ENCODE measurements at regions not wholly inside any gene's neighbourhood (a gene's known extent, or its start where the extent isn't known, plus 50 kb on each side); places are given as distances from the start of the nearest gene placed in this dataset.

GRCh38 chr20:12597551-12597950 is 411.2 kb upstream of the SPTLC3 start:
- Histone ChIP-seq H3K27me3 (no peaks in the 10 kb centered on the region), H3K9me3 (no peaks in the 10 kb centered on the region), H3K4me1 (peaks cover 0 to 10% (median 0%) of the 10 kb centered on the region in 4 donors), H3K36me3 (no peaks in the 10 kb centered on the region), H3K27ac (no peak overlapping the region), H3K4me3 (no peak overlapping the region)
- WGBS, 2 donors: 19 to 26% methylated on average over 3 of the region's 3 CpGs
- no peak for TF ChIP-seq EP300 (IDR thresholded peaks at IDR 0.05)
- TF ChIP-seq POLR2A (IDR thresholded peaks at IDR 0.05): no peak
- no peak for TF ChIP-seq CTCF (IDR thresholded peaks at IDR 0.05)
- no peak for DNase-seq (ENCODE audit: low spot score in 2 of 2)

DNA sequence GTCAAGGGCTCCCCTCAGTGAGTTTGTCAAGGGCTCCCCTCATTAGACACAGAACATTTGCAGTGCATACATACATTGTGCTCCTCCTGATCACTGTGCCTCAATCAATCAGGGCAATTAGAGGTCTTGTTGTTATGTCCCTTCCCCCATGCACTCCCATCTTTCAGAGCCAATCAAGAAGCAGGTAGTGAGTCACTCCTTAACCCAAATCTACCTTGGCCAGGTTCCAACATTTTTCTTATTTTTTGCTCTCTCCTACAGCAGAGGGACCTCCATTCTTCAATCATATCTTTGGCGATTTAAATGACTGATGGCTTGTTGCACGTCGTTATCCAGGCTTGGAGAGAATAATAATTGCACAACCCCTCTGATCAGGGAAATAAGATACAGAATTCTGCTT is 409.9 kb upstream of the SPTLC3 start:
- H3K27ac ChIP-seq: no peak overlapping the region
- TF ChIP-seq POLR2A (IDR thresholded peaks at IDR 0.05) (no peak), CTCF (IDR thresholded peaks at IDR 0.05) (no peak), EP300 (IDR thresholded peaks at IDR 0.05) (no peak)
- DNase-seq (ENCODE audit: low spot score in 2 of 2): no peak
- no peak overlapping the region for H3K4me3 ChIP-seq
- H3K27me3 ChIP-seq: no peaks in the 10 kb centered on the region
- no peaks in the 10 kb centered on the region for H3K36me3 ChIP-seq
- WGBS, 2 donors: 68 to 89% methylated on average over 3 of the region's 3 CpGs
- peaks cover 0 to 10% (median 0%) of the 10 kb centered on the region in 4 donors for H3K4me1 ChIP-seq
- H3K9me3 ChIP-seq: no peaks in the 10 kb centered on the region

GRCh38 chr20:12599494-12599893 is 409.3 kb upstream of the SPTLC3 start:
- no peak for TF ChIP-seq CTCF (IDR thresholded peaks at IDR 0.05)
- no peak for TF ChIP-seq POLR2A (IDR thresholded peaks at IDR 0.05)
- no peak for TF ChIP-seq EP300 (IDR thresholded peaks at IDR 0.05)
- Histone ChIP-seq H3K27ac (no peak overlapping the region), H3K4me1 (peaks cover 0 to 10% (median 0%) of the 10 kb centered on the region in 4 donors), H3K9me3 (no peaks in the 10 kb centered on the region), H3K4me3 (no peak overlapping the region), H3K36me3 (no peaks in the 10 kb centered on the region), H3K27me3 (no peaks in the 10 kb centered on the region)
- no peak for DNase-seq (ENCODE audit: low spot score in 2 of 2)

GRCh38 chr20:12605751-12606150 is 403.0 kb upstream of the SPTLC3 start:
- WGBS, 2 donors: 80 to 84% methylated on average over 2 of the region's 2 CpGs
- TF ChIP-seq CTCF (IDR thresholded peaks at IDR 0.05) (no peak), EP300 (IDR thresholded peaks at IDR 0.05) (no peak), POLR2A (IDR thresholded peaks at IDR 0.05) (no peak)
- Histone ChIP-seq H3K27me3 (no peaks in the 10 kb centered on the region), H3K27ac (no peak overlapping the region), H3K4me3 (no peak overlapping the region), H3K4me1 (no peaks in the 10 kb centered on the region), H3K36me3 (no peaks in the 10 kb centered on the region), H3K9me3 (no peaks in the 10 kb centered on the region)
- no peak for DNase-seq (ENCODE audit: low spot score in 2 of 2)

DNA sequence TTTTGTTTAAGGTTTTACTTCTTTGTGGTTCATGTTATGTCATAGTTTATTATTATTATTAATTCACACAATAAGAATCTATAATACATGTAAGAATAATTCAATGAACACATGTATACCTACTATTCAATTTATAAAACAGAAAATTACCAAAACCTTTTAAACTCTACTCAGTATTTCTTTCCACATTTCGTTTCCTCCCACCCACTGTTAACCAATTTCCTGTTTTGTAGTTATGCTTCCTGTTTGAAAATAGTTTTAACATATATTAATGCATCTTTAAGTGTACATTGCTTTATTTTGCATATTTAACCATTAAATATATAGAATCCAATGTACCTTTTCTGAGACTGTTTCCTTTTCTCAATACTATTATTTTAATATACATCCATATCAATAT is 397.9 kb upstream of the SPTLC3 start:
- no peaks in the 10 kb centered on the region for H3K36me3 ChIP-seq
- peaks cover 0 to 8% (median 0%) of the 10 kb centered on the region in 4 donors for H3K9me3 ChIP-seq
- no peak for DNase-seq (ENCODE audit: low spot score in 2 of 2)
- H3K4me3 ChIP-seq: no peak overlapping the region
- no peak for TF ChIP-seq POLR2A (IDR thresholded peaks at IDR 0.05)
- TF ChIP-seq EP300 (IDR thresholded peaks at IDR 0.05): no peak
- no peak for TF ChIP-seq CTCF (IDR thresholded peaks at IDR 0.05)
- H3K27me3 ChIP-seq: no peaks in the 10 kb centered on the region
- no peaks in the 10 kb centered on the region for H3K4me1 ChIP-seq
- no peak overlapping the region for H3K27ac ChIP-seq
- 68 to 75% methylated on average over 1 of the region's 1 CpG for WGBS, 2 donors

All from tibial nerve (tissue), 4 donors.